ENCODE measurements at regions not wholly inside any gene's neighbourhood (a gene's known extent, or its start where the extent isn't known, plus 50 kb on each side); places are given as distances from the start of the nearest gene placed in this dataset.

DNA sequence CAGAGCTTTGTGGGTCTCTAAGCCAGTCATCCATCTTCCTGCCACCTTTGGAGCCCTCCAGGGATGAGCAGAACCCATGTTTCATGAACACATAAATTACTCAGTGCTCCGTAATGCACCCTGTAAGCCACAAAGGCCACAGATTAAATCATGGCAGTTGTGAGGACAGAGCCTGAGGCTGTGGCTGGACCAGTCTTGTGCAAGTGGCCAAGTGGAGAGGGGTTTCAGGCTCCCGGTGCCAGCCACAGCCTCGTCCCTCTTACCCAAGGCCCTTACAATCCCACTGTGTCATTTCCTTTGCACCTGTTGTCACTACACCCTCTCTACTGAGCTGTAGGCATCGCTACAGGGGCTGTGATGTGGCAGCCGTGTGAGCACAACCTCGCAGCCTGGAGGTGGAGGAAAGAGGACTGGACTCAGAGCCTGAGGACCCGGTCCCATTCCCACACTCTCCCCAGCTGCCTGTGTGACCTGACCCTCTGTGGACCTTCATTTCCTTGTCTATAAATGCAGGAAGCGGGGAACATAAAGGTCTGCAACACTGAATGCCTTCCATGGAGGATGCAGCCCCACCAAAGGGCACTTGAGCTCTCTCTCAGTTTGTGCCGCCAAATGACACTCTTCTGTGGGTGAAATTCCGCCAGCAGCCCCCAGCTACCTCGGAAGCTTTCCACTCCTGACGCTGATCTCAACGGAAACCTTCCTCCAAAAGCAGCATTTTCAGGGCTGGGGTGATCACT lies 792.0 kb downstream of the UQCRFS1 start:
- DNase-seq (ENCODE audit: low read depth in 3 of 3) = no peak

DNA sequence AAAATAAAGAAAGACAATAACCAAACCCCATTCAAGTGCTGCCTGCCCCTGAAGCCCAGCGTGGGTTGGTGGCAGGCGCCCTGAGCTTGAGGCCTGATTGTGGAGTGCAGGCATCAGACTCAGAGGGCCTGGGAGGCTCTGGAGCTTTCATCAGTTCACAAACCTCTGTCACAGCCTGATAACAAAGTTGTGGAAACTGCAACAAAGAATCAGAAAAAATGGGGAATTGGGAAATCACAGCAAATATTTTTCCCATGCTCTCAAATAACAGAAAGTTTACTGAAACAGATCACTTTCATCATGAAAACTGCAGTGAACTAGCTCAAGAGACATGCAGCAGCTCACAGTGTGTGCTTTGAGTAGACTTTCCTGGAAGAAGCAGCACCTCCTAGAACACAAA lies 793.6 kb downstream of the UQCRFS1 start:
- no peak for DNase-seq (ENCODE audit: low read depth in 3 of 3)

DNA sequence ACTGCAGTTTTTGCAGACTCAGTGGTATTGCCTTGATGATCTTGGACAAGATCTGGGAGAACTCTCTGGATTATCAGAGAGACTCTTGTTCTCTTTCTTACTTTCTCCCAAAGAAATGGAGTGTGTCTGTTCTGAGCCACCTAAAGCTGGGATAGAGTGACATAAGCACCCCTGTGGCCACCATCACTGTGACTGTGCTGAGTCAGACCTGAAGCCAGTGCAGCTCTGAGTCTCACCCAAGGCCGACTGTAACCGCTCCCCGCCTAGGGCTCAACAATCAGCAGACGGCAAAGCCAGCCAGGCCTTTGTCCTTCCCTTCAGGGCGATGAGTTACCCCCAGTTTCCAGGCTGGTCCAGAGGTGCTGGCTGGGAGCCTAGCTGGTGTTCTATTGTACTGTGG lies 795.6 kb downstream of the UQCRFS1 start:
- DNase-seq (ENCODE audit: low read depth in 3 of 3) = no peak

DNA sequence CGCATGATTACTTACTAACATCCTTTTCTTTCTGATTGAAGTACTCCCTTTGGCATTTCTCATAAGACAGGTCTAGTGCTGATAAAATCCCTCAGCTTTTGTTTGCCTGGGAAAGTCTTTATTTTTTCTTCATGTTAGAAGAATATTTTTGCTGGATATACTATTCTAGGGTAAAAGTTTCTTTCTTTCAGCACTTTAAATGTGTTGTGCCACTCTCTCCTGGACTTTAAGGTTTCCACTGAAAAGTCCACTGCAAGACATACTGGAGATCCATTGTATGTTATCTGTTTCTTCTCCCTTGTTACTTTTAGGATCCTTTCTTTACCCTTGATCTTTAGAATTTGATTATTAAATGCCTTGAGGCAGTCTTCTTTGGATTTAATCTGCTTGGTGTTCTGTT lies 796.7 kb downstream of the UQCRFS1 start:
- no peak for DNase-seq (ENCODE audit: low read depth in 3 of 3)

DNA sequence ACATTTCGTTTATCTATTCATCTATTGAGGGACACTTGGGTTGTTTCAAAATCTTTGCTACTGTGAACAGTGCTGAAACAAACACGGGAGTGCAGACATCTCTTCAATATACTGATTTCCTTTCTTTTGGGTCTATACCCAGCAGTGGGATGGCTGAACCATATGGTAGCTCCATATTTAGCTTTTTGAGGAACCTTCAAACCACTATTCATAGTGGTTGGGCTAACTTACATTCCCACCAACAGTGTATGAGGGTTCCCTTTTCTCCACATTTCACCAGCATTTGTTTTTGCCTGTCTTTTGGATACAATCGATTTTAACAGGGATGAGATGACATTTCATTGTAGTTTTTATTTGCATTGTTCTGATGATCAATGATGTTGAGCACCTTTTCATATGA lies 798.2 kb downstream of the UQCRFS1 start:
- no peak for DNase-seq (ENCODE audit: low read depth in 3 of 3)

DNA sequence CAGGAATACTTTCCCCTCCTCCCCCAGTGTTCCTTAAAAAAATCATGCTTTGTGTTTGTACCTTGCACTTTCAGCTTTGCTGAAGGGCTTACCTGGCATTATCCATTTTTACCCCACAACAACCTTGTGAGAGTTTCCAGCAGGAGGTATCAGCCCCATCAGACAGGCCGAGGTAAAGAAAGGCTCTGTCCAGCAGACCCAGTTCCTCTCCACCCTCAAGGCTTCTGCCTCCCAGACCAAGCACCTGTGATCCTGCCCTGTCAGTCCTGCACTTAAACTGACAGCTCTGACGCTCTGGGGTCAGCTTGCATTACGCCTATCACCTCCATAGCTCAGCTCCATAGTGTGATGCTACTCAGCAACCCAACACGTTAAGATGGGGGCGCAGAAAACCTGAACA lies 803.1 kb downstream of the UQCRFS1 start:
- no peak for DNase-seq (ENCODE audit: low read depth in 3 of 3)

DNA sequence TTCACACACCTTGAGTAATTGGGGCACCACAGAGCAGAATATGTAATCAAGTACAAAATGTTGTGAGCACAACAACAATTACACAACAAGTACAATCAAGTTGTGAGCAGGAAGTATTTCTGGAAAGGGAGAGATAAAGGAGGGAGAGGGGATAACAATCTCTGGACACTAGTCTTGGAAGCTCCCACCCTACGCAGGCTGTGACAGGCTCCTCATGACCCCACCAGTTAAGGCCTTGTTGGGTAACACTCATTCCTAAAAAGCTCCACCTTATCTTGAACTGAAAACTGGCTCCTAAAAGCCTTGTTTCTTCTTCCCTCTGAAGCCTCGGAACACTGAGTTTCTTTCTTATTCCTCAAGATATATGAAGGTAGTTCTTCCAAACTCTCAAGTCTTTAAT lies 806.0 kb downstream of the UQCRFS1 start:
- DNase-seq (ENCODE audit: low read depth in 3 of 3) = no peak

DNA sequence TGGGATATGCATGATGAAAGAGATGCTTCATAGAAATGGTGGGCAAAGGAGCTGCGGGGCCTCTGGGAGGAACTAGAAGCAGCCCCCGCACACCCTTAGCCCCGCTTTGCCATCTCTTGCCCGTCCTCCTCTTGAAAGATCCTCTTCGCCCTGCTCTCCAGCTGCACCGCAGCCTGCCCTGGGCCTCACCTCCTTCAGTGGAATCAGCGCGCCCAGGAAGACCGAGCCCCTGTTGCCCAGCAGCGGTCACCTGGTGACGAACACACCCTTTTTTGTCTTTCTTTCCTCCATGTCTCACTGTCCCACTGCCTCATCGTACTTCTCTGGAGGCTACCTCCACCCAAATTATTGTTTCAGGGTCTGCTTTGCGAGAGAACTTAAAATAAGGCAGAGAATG lies 807.6 kb downstream of the UQCRFS1 start:
- no peak for DNase-seq (ENCODE audit: low read depth in 3 of 3)

DNA sequence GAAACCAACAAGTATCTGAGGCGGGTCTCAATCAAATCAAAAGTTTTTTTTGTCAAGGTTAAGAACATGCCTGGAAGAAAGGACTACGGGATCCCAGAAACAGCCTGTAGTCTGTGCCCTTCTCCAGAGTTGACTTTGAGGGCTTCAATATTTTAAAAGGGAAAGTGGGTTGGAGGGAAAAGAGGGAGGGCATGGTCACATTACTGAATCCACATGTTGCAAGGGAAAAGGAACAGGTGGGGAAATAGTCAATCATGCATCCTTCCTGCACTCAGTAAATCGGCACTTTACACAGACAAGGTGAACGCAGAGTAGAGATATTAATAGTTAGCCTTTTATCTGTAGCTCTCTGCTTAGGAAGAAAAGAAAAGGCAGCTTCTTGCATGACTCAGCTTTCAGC lies 808.5 kb downstream of the UQCRFS1 start:
- no peak for DNase-seq (ENCODE audit: low read depth in 3 of 3)

DNA sequence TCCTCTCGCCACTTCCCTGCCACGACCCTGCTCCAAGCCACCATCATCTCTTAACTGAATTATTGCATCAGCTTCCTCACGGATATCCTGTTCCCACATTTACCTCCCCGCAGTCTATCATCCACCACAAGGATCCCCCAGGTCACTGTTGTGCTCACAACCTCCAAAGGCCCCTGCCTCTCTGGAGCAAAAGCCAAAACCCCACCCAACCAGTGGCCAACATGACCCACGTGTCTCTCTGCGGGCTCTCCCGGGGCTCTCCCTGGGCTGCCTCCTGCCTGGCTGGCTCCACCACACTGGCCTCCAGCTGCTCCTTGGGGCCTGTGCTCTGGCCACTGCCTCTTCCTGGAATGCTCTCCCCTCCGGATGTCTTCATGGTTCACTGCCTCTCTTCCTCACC lies 809.3 kb downstream of the UQCRFS1 start:
- DNase-seq (ENCODE audit: low read depth in 3 of 3) = no peak

DNA sequence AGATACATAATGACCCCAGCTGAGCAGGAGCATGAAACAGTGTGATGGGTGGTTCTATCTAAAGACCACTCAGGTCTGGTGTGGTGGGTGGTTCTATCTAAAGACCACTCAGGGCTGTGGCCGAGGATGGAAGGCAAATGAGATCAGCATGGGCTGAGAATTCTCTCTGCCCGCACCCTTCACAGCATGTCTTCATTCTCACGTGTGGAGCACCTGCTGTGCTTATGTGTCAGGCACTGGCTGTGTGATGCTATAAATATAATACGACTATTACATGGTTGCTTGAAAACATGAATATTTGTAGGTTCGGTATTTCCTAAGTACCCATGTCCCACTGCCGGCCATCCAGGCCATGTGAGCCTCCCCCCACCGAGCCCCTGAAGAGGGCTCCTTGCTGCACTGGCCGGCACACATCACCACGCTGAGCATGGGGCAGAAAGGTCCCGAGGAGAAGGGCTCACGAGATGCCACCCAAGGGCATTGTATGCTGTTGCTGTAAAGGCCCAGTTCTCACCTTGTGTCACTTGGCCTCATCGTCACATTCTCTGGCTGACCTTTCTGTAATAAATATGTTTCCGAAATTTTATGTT lies 810.2 kb downstream of the UQCRFS1 start:
- DNase-seq (ENCODE audit: low read depth in 3 of 3) = no peak

DNA sequence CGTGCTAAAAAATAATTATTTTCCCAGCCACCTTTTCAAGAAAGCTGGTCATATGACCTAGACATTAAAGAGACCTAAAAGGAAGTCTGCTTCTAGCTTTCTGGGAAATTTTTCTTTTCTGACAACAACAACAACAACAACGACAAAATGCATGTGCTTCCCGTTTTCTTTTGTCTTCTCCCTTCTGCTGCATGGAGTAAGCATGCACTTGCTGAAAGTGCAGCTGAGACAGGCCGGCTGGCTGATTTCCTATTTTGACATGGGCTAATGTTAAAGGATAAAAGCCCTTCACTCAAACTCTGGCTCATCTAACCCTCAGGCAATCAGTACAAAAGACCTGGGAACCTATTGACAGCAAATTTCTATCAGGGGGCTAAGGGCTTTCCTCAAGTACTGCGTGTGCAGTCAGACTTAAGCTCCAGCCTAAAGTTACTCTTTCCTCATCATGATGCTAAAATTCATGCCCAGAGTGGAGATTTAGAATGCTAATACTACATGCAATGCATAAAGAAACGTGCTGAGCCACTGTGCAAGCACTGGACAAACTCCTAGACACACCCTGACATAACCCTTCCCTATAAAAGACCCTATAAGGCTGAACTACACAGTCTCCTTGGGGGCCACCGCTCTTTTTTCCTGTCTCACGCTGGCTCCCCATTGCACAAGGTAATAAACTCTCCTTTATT lies 811.1 kb downstream of the UQCRFS1 start:
- no peak for DNase-seq (ENCODE audit: low read depth in 3 of 3)

DNA sequence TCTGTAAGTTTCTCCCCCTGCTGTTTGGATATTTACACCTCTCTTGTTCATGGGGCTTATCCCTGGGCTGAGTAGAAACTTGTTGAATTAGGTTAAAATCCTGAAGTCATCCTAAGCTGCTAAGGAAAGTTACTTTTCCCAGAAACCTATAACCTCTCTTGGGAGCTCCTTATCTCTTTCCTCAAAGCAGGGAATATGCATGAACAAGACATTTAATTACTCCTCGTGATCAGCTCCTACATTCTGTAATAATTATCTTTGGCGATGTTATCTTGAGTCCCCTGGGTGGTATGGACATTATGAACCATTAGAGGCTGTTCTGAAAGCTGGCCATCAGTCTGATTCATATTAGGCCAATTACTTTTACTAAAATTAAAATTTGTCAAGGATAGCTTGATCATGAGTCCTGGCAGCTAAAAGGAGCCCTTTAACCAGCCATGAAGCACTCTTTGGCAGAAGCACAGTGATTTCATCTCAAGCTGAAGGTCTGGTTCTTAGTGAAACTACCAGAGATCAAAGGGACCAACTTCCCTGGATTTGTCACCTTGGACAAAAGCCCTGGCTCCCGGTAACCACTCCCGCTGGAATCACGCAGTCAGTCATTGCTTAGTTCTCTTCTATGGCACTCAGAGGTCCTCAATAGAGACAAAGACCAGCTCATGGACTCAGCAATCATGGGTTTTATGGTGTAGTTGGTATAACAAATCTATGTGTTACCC lies 811.8 kb downstream of the UQCRFS1 start:
- no peak for DNase-seq (ENCODE audit: low read depth in 3 of 3)

DNA sequence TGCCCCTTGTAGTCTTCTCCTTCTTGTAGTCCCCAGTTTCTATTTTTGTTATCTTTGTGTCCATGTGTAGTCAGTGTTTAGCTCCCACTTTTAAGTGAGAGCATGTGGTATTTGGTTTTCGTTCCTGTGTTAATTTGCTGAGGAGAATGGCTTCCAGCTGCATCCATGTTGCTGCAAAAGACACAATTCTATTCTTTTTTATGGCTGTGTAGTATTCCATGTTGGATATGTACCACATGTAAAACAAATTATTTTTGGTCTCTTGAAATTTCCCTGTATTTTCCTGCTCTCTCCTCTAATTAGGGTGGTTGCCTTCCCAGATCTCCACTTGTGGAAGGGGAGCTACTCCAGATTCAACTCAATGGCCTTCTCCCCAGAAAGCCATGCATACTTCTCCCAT lies 813.8 kb downstream of the UQCRFS1 start:
- DNase-seq (ENCODE audit: low read depth in 3 of 3) = no peak

DNA sequence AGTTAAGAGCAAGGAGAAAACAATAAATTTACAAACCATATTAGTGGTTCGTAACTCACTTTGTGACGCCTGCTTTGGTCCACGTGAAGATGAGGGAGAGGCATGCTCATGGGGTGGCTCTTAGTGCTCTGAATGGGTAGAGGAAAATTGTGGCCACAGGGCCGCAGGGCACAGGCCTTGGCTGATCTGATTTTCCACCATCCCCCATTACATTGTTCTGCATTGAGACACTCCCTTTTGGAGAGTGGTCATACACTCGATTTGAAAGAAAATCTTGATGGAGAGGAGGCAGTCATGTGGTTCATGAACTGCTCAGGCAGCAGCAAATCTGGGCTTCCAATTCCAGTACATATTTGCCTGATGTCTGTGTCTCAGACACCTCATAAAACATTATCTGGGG lies 815.2 kb downstream of the UQCRFS1 start:
- no peak for DNase-seq (ENCODE audit: low read depth in 3 of 3)

DNA sequence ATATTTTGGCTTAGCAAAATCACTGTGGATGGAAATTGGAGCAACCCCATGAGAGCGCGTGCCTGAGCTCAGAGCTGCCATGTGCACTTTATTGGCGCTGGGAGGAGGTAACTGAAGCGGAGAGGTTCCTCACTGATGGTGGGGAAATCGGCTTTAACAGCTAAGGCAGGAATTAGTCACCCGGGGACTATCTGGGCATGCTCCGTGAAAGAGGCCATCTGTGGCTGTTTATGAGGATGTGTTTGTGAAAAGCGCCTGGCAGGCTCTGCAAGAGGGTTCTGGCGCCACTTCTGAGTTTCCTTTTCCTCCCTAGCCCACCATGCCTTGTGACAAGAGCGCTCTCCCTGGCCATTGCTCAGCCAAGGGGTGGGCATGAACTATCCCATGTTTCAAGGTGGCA lies 815.6 kb downstream of the UQCRFS1 start:
- DNase-seq (ENCODE audit: low read depth in 3 of 3) = no peak

DNA sequence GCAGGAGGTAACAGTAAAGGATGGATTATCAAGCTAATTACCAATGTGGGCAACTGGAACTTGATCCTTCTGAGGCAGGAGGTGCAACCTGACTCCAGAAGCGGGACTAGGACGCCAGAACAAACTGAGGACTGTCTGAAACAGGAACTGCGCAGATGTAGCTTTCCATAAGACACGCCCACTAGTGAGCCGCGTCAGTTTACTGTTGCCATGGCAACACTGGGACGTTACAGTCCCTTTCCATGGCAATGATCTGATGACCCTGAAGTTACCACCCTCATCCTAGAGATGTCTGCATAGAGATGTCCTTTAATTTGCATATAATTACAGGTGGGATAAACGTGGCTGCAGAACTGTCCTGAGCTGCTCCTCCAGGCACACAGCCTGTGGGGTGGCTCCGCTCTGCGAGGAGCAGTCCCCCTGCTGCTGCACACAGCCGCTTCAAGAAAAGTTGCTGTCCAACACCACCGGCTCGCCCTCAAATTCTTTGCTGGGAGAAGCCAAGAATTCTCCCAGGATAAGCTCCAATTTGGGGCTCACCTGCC lies 816.6 kb downstream of the UQCRFS1 start:
- DNase-seq (ENCODE audit: low read depth in 3 of 3) = no peak

DNA sequence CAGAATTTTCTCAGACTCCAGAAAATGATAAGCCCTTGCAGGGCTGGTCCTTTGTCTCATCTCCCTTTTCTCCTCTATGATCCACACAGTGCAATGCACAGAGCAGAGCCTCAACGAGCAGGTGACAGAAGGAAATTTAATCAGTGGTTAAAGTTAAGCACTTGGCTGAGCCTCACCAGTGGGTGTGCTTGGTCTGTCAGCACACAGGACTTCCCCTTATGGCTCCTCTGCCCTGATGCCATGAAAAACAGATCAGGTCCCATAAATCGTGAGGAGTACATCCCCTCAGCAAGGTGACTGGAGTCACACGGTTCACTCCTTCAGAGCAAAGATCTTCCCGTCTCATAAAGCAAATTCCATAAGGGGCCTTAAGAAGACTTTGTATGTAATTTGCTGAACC lies 818.2 kb downstream of the UQCRFS1 start:
- DNase-seq (ENCODE audit: low read depth in 3 of 3) = no peak

DNA sequence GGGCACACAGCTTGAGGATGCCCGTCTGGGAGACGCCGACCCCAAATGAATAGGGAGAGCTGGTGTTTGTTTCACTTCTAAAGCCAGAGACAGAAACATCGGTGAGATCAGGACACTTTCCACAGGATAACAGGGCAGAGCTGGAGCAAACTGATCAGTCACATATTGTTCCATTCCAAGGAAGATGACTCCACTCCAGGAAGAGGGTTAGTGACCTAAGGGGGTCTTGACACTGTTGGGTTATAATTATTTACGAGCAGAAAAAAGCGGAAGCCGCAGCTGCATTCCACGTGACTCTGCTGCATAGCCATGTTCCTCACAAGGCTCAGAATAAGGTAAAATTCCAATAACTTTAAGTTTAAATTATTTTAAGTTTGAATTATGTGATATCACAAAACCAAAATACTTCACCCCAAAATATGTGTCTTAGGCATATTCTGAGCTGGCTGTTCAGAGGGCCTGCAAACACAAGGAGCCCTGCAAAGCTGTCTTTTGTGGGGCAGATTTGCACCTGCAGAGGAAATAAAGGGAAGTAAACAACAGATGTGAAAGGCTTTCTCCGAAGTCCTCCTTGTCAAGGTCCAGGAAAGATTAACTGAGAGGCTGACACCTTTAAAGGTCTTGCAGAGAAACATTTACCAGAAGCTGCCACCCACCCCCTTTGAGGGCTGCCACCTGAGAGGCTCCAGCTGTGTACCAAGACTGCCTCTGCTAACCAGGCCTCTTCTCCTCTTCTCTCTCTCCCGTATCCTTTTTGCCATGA lies 819.2 kb downstream of the UQCRFS1 start:
- DNase-seq (ENCODE audit: low read depth in 3 of 3) = no peak

DNA sequence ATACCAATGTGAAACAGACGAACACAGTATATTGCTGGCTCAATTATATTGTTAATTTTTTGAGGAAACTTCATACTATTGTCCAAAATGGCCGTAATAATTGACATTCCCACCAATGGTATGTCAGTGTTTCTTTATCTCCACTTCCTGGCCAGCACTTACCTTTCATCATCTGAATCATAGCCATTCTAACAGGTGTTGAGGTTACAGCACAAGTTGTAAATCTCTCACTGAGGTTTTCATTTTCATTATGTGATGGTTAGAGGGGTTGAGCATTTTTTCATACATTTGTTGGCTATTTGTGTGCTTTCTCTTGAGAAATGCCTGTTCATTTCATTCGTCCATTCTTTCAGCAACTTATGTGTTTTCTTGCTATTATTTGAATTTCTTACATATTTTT lies 824.0 kb downstream of the UQCRFS1 start:
- DNase-seq (ENCODE audit: low read depth in 3 of 3) = no peak

DNA sequence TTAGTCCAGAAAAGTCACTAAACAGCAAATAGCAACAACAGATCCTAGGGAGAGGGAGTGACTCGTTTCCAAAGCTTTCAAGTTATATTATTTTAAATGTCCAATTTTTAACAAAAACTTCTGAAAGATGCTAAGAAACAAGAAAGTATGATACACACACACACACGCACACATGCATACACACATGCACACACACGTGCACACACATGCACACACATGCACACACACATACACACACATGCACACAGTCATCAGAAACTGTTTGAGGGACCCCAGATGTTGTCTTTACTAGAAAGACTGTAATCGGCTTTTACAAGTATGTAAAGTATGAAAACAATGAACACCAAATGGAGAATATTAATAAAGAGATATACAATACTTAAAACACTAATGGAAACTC lies 825.4 kb downstream of the UQCRFS1 start:
- DNase-seq (ENCODE audit: low read depth in 3 of 3) = no peak

DNA sequence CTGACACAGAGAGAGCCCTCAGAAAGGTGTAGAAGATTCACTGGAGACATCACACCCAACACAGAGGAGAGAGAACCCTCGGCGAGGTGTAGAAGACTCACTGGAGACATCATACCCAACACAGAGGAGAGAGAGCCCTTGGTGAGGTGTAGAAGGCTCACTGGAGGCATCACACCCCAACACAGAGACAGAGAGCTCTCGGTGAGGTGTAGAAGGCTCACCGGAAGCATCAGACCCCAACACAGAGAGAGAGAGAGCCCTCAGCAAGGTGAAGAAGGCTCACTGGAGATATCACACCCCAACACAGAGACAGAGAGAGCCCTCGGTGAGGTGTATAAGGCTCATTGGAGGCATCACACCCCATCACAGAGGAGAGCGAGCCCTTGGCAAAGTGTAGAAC lies 826.5 kb downstream of the UQCRFS1 start:
- no peak for DNase-seq (ENCODE audit: low read depth in 3 of 3)

Data from stimulated activated CD4-positive, alpha-beta T cell treated with anti-CD3 and anti-CD28 coated beads, TNF-alpha, amount 100 ng/mL, for 4 hours (primary cell).